Neutrophil (primary cell): ENCODE measurements at regions not wholly inside any gene's neighbourhood (a gene's known extent, or its start where the extent isn't known, plus 50 kb on each side); places are given as distances from the start of the nearest gene placed in this dataset.

Source experiments
- H3K27ac ChIP-seq: fragments of 200-600 bp; sonication (generic); 2 replicates; pipeline ENCODE4 v1.5.1; 2016; ENCODE audit warnings: mild to moderate bottlenecking, moderate library complexity
- H3K27me3 ChIP-seq: fragments of 200-600 bp; sonication (generic); 2 replicates; pipeline ENCODE4 v1.6.0; 2016; ENCODE audit warnings: mild to moderate bottlenecking
- H3K36me3 ChIP-seq: fragments of 200-600 bp; sonication (generic); 2 replicates; pipeline ENCODE4 v1.5.1; 2017
- H3K4me1 ChIP-seq, 2 experiments: fragments of 200-600 bp in 1 of 2; sonication (generic) in 1 of 2; 1 replicate in 1 of 2; 2 replicates in 1 of 2; pipeline versions ENCODE4 v1.5.1 to v1.6.1; 2013 to 2016; ENCODE audit warnings: low read depth in 1 of 2, low read length in 1 of 2, mild to moderate bottlenecking in 1 of 2, moderate library complexity in 1 of 2; ENCODE audit not compliant: control insufficient read depth in 1 of 2, insufficient read depth in 1 of 2
- H3K4me3 ChIP-seq, 2 experiments: fragments of 200-600 bp in 1 of 2; sonication (generic) in 1 of 2; 1 replicate in 1 of 2; 2 replicates in 1 of 2; pipeline ENCODE4 v1.5.1; 2013 to 2016; ENCODE audit warnings: low read depth in 1 of 2, low read length in 1 of 2, mild to moderate bottlenecking in 1 of 2, moderate library complexity in 1 of 2
- H3K9me3 ChIP-seq: fragments of 200-600 bp; sonication (generic); 2 replicates; pipeline ENCODE4 v1.5.1; 2016
- TF ChIP-seq, protein P1 (sequence below): fragments of 200-600 bp; sonication (generic); IDR thresholded peaks from 2 replicates; pipeline ENCODE4 v1.5.1; 2016; ENCODE audit warnings: antibody characterized with exemption

DNA sequence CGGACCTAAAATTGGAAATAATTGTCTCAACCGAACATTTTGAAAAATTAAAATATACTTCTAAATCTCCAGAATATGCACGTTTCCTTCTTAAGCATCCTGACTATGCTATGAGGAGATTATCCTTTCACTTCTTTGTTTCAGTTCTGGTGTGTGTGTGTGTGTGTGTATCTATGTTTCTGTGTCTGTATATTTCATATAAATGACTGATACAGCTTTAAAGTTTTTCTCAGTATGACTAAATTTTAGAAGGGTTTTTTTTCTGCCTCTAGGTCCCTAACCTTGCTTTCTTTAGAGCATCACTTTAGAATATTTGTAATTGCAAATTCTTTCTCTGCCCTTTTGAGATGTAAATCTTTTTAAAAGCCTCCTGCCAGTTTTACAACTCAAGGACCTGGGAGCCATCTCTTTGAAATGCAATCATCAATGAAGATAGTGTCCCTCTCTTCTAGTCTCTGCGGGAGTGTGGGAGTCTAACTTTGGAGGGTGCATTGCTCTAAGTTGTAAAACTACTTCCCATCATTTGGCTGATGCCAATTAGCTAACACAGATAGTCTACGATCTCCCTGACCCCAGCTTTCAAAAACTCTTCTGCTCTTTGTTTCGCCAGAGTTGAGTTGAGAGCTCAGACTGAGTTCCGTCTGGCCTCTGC, 782.0 kb upstream of the ZWINT start:
- no peaks in the 10 kb centered on the region for H3K36me3 ChIP-seq
- H3K9me3 ChIP-seq: no peaks in the 10 kb centered on the region
- H3K27ac ChIP-seq: no peak overlapping the region
- H3K4me3 ChIP-seq: no peak overlapping the region
- TF ChIP-seq, protein P1, sequence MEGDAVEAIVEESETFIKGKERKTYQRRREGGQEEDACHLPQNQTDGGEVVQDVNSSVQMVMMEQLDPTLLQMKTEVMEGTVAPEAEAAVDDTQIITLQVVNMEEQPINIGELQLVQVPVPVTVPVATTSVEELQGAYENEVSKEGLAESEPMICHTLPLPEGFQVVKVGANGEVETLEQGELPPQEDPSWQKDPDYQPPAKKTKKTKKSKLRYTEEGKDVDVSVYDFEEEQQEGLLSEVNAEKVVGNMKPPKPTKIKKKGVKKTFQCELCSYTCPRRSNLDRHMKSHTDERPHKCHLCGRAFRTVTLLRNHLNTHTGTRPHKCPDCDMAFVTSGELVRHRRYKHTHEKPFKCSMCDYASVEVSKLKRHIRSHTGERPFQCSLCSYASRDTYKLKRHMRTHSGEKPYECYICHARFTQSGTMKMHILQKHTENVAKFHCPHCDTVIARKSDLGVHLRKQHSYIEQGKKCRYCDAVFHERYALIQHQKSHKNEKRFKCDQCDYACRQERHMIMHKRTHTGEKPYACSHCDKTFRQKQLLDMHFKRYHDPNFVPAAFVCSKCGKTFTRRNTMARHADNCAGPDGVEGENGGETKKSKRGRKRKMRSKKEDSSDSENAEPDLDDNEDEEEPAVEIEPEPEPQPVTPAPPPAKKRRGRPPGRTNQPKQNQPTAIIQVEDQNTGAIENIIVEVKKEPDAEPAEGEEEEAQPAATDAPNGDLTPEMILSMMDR: no peak
- no peaks in the 10 kb centered on the region for H3K4me1 ChIP-seq
- no peaks in the 10 kb centered on the region for H3K27me3 ChIP-seq

DNA sequence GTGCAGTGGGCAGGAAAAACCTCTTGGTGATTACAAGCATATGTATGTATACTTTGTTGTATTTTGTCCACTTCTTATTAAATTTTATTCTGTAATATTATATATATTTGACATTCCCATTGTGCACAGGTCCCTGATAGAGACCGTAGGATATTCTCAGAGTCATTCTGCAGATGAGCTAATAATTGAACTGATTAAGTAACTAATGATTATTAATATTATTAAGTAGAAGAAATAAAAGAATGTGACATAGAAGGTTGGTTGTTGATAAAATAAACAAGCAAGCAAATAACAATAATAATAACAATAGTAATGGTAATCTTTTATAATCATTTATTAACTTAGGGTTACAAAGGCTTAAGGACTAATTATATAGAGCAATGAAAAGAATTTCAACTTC, 780.6 kb upstream of the ZWINT start:
- no peaks in the 10 kb centered on the region for H3K36me3 ChIP-seq
- H3K4me3 ChIP-seq: no peak overlapping the region
- TF ChIP-seq, protein P1: no peak
- H3K4me1 ChIP-seq: no peaks in the 10 kb centered on the region
- H3K27ac ChIP-seq: no peak overlapping the region
- H3K27me3 ChIP-seq: no peaks in the 10 kb centered on the region
- no peaks in the 10 kb centered on the region for H3K9me3 ChIP-seq

DNA sequence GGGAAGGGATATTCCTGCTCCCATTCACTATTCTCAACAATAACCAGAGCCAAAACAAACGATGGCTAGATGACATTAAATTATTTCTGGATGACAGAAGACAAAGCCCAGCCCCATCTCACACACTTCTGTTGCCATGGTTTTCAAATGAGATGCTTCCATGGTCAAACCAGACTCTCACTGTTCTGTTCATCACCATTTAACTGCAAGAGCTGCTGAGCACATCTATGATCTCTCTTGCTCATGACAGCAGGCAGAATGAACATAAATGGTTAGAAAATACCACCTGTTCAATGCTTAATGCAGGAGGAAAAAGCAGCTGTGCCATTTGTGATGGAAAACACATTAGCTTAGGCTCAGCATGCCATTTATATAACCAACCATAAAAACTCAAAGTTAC, 758.6 kb upstream of the ZWINT start:
- H3K9me3 ChIP-seq: no peaks in the 10 kb centered on the region
- TF ChIP-seq, protein P1: no peak

DNA sequence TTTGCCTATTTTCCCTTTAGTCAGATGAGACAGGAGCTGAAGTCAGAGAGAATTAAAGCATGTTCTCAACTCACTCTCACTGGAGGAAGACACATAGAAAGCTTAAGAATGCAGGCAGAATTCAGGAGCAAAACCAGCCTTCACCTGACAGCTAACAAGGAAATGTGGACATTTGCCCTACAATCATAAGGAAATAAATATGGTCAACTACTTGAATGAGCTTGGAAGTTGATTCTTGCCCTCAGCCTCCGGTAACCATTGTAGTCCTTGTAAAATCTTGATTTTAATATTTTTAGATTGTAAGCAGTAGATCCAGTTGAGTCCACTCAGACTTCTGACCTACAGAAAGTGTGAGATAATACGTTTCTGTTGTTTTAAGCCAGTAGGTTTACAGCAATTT, 752.5 kb upstream of the ZWINT start:
- TF ChIP-seq, protein P1: no peak
- H3K4me1 ChIP-seq: no peaks in the 10 kb centered on the region
- no peak overlapping the region for H3K4me3 ChIP-seq
- H3K9me3 ChIP-seq: no peaks in the 10 kb centered on the region
- H3K27ac ChIP-seq: no peak overlapping the region
- no peaks in the 10 kb centered on the region for H3K36me3 ChIP-seq
- H3K27me3 ChIP-seq: no peaks in the 10 kb centered on the region

More for the DNA sequence above, 758.6 kb upstream of the ZWINT start:
- Histone ChIP-seq H3K36me3 (no peaks in the 10 kb centered on the region), H3K4me3 (no peak overlapping the region), H3K27me3 (no peaks in the 10 kb centered on the region), H3K4me1 (no peaks in the 10 kb centered on the region), H3K27ac (no peak overlapping the region)

DNA sequence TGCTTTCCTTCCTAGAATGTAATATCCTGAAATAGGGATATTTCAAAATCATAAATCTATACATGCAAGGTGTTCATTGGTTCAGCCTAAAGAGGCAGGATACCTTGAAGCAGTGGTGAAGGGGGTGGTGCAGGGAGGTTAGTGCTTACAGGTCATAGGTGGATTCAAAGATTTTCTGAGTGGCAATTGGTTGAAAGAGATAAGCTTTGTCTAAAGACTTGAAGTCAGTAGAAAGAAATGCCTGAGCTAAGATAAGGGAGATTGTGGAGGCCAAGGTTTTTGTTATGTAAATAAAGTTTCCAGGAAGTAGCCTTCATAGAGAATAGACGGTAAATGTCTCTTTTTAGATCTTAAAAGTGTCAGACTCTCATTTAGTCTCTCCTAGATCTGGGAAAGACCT, 741.2 kb upstream of the ZWINT start:
- TF ChIP-seq, protein P1: no peak
- H3K4me1 ChIP-seq: no peaks in the 10 kb centered on the region
- no peaks in the 10 kb centered on the region for H3K9me3 ChIP-seq
- H3K27me3 ChIP-seq: no peaks in the 10 kb centered on the region
- no peaks in the 10 kb centered on the region for H3K36me3 ChIP-seq
- H3K4me3 ChIP-seq: no peak overlapping the region
- no peak overlapping the region for H3K27ac ChIP-seq
